Fibroblast of skin of scalp (primary cell): ENCODE measurements at regions not wholly inside any gene's neighbourhood (a gene's known extent, or its start where the extent isn't known, plus 50 kb on each side); places are given as distances from the start of the nearest gene placed in this dataset.
"Not testable (repeated sequence)": the region's sequence is repeated elsewhere in the genome, so short reads cannot be mapped to it uniquely, and the experiment has no call there.

Source experiments
- DNase-seq: peaks from one replicate; pipeline ENCODE4 v3.0.0-alpha.2; 2013

DNA sequence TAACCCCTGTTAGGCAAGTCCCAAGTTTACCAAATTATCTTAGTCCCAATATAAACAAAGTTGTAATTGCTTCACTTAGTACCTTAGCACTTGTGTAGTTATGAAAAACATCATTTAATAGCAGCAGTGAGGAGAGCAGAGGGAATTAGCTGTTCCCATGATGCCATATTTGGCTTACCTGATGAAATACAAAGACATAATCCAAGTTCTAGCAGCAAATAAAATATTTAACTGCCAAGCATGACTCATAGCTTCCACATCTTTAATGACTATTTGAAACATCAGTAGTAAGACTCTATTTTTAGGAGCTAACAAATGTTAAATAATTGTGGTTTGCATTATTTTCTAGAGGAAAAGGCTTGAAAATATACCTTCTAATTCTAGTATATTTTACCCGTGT, 94.0 kb upstream of the MCHR2 start:
- DNase-seq = peak; percentile 93

DNA sequence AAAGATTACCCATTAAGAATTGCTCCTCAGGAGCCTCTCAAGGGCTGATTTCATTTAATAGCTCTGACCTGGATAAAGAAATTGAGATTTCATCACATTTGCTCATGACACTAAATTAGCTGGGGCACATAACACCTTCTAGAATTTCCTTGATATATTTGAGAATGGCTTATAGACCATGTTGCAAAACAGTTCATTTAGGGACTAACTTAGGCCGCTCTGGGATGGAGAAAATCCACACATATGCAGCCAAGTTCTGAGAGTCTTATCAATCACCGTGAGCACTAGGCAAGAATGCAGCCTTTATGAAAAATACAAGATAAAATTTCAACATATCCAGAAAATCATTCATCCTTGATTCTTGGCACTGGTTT, 91.0 kb upstream of the MCHR2 start:
- no peak for DNase-seq

GRCh38 chr6:100084316-100084990, 90.4 kb upstream of the MCHR2 start:
- peak; percentile 78 for DNase-seq

- DNase-seq = peak; percentile 53
These were observed 84.5 kb upstream of the MCHR2 start for GRCh38 chr6:100078509-100078908.

GRCh38 chr6:100065348-100065747, 71.3 kb upstream of the MCHR2 start:
- no peak for DNase-seq

GRCh38 chr6:100062621-100063020, 68.6 kb upstream of the MCHR2 start:
- no peak for DNase-seq

DNA sequence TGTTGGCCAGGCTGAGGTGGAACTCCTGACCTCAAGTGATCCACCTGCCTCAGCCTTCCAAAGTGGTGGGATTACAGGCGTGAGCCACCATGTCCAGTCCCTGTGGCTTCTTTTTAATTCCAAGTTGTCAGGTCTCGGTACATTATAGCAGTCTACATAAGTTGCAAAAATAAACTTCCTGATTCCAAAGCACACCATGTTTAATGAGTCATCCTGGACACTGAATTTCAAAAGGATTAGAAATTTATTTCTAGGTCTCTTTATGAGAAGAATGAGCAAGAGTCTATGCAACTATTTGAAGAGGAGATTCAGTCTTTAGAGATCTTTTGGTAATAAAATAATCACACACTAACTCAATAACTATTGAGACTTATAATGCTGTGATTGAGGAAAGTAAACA, 63.9 kb upstream of the MCHR2 start:
- peak; percentile 2 for DNase-seq

DNA sequence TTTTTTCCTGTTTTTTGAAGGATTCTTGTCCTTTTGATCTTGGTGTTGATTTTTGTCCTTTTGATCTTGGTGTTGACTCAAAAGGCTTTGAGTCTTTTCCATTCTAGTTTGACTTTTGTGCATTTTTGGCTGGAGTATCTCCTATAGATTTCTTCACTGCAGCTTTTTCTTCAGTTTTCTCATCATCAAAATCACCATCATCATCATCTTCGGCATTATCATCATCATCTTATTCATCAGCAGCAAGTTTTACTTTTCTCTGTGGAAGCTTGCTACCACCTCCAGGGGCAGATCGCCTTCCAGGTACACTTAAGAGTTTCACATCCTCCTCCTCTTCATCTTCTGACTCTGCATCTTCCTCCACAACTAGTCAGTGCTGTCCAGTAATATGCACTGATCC, 56.5 kb upstream of the MCHR2 start:
- DNase-seq = no peak

DNA sequence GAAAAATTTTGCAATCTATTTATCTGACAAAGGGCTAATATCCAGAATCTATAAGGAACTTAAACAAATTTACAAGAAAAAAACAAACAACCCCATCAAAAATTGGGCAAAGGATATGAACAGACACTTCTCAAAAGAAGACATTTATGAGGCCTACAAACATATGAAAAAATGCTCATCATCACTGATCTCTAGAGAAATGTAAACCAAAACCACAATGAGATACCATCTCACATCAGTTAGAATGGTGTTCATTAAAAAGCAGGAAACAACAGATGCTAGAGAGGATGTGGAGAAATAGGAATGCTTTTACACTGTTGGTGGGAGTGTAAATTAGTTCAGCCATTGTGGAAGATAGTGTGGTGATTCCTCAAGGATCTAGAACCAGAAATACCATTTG, 49.9 kb upstream of the MCHR2 start:
- not testable (repeated sequence) for DNase-seq
